Suprapubic skin (tissue), 4 donors: ENCODE measurements at regions not wholly inside any gene's neighbourhood (a gene's known extent, or its start where the extent isn't known, plus 50 kb on each side); places are given as distances from the start of the nearest gene placed in this dataset.

Experiments
- CTCF ChIP-seq, 2 donors: fragments of 200-600 bp in 1 of 2; fragments of 450-650 bp in 1 of 2; sonication (generic) in 1 of 2; IDR thresholded peaks; one replicate each; pipeline ENCODE4 v1.5.1; 2016 to 2019; ENCODE audit warnings: antibody characterized with exemption in 2 of 2, mild to moderate bottlenecking in 1 of 2, moderate library complexity in 1 of 2
- POLR2A ChIP-seq, 2 donors: fragments of 450-650 bp; IDR thresholded peaks; one replicate each; pipeline ENCODE4 v1.6.1; 2017; ENCODE audit warnings: antibody characterized with exemption in 2 of 2, mild to moderate bottlenecking in 2 of 2, moderate library complexity in 2 of 2
- POLR2AphosphoS5 ChIP-seq, 3 donors: sonication (generic); formaldehyde crosslinking; IDR thresholded peaks; one replicate each; pipeline ENCODE4 v1.6.1; 2017; ENCODE audit warnings: antibody characterized with exemption in 3 of 3

GRCh38 chr14:45757655-45758054, 504.7 kb upstream of the MIS18BP1 start:
- TF ChIP-seq POLR2AphosphoS5 (IDR thresholded peaks at IDR 0.05) (no peak), CTCF (IDR thresholded peaks at IDR 0.05) (no peak), POLR2A (IDR thresholded peaks at IDR 0.05) (no peak)
